ENCODE measurements at regions not wholly inside any gene's neighbourhood (a gene's known extent, or its start where the extent isn't known, plus 50 kb on each side); places are given as distances from the start of the nearest gene placed in this dataset.

GRCh38 chr6:122114717-122115116 is 284.7 kb upstream of the HSF2 start:
- no peak for TF ChIP-seq CTCF (IDR thresholded peaks at IDR 0.05)
- TF ChIP-seq POLR2A (IDR thresholded peaks at IDR 0.05), result no peak

Data from thyroid gland (tissue), 4 donors.